ENCODE measurements at regions not wholly inside any gene's neighbourhood (a gene's known extent, or its start where the extent isn't known, plus 50 kb on each side); places are given as distances from the start of the nearest gene placed in this dataset.

DNA sequence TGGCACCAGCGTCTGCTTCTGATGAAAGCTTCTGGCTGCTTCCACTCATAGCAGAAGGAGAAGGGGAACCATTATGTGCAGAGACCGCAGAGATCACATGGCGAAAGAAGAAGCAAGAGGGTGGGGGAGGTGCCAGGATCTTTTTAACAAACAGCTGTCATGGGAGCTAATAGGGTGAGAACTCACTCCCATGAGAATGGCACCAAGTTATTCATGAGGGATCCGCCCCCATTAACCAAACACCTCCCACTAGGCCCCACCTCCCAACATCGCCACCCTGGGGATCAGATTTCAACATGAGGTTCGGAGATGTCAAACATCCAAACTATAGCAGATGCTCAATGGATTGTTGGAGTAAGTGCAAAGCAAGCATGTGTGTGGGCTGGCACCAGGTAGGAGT, 125.8 kb upstream of the SLIT3 start:
- no peak for ATAC-seq
- Histone ChIP-seq H3K27me3 (ENCODE audit: insufficient read depth, low read length) (no peaks in the 10 kb centered on the region), H3K9me3 (ENCODE audit: control insufficient read depth in 1 of 2, insufficient read depth in 1 of 2, low read depth in 1 of 2, low read length in 2 of 2) (no peaks in the 10 kb centered on the region), H3K9ac (ENCODE audit: low read length) (no peak overlapping the region), H3K4me1 (ENCODE audit: control insufficient read depth in 1 of 2, insufficient read depth in 2 of 2, low read length in 2 of 2) (no peaks in the 10 kb centered on the region), H3K4me3 (replicated peaks in 1 of 2; ENCODE audit: low read depth in 1 of 2, low read length in 2 of 2) (no peak overlapping the region), H3K36me3 (ENCODE audit: control insufficient read depth in 1 of 2, insufficient read depth in 2 of 2, low read length in 2 of 2) (no peaks in the 10 kb centered on the region), H2AFZ (ENCODE audit: low read depth, low read length, poor library complexity, severe bottlenecking) (no peak overlapping the region), H4K20me1 (ENCODE audit: insufficient read depth) (no peaks in the 10 kb centered on the region), H3K27ac (ENCODE audit: low read depth, low read length) (no peak overlapping the region), H3K4me2 (ENCODE audit: low read length) (no peak overlapping the region), H3K79me2 (ENCODE audit: insufficient read depth, low read length) (no peaks in the 10 kb centered on the region), H3K9me2 (ENCODE audit: insufficient read depth) (no peaks in the 10 kb centered on the region)
- BruUV-seq (replicated peaks) = no TSS peak
- intact Hi-C loops (cut with micrococcal nuclease) = no loop called here
- ChIA-PET POLR2A (no interaction called here), RAD21 (ENCODE audit: low non-redundant PET in 1 of 2, low total read pairs in 2 of 2, uncharacterized antibody in 2 of 2, unreplicated experiment in 2 of 2) (no interaction called here), CTCF (no interaction called here)
- no peak for DNase-seq (ENCODE audit: low read depth, low spot score)
- TF ChIP-seq EZH2phosphoT487 (IDR thresholded peaks at IDR 0.05; ENCODE audit: borderline replicate concordance) (no peak), YY1 (IDR thresholded peaks at IDR 0.05; ENCODE audit: extremely low read depth, insufficient replicate concordance, low read depth, low read length) (no peak), JUND (IDR thresholded peaks at IDR 0.05) (no peak), TCF7L2 (IDR thresholded peaks at IDR 0.05; ENCODE audit: borderline replicate concordance, extremely low read depth, insufficient read depth, insufficient read length) (no peak), ELF1 (IDR thresholded peaks at IDR 0.05; ENCODE audit: borderline replicate concordance, low read depth) (no peak), ZNF274 (IDR thresholded peaks at IDR 0.05; ENCODE audit: low read depth, low read length) (no peak), RAD21 (IDR thresholded peaks at IDR 0.05; ENCODE audit: low read depth) (no peak), SP1 (IDR thresholded peaks at IDR 0.05; ENCODE audit: low read depth) (no peak), EZH2 (IDR thresholded peaks at IDR 0.05) (no peak), ZFX (IDR thresholded peaks at IDR 0.05) (no peak), SIN3A (IDR thresholded peaks at IDR 0.05; ENCODE audit: low read depth) (no peak), CEBPB (IDR thresholded peaks at IDR 0.05; ENCODE audit: low read depth) (no peak), SRF (IDR thresholded peaks at IDR 0.05; ENCODE audit: low read depth) (no peak), CBX3 (IDR thresholded peaks at IDR 0.05; ENCODE audit: low read depth) (no peak), POLR2A (IDR thresholded peaks at IDR 0.05; ENCODE audit: borderline replicate concordance, extremely low read depth, insufficient read depth, insufficient read length) (no peak)
- TF ChIP-seq, protein P1, sequence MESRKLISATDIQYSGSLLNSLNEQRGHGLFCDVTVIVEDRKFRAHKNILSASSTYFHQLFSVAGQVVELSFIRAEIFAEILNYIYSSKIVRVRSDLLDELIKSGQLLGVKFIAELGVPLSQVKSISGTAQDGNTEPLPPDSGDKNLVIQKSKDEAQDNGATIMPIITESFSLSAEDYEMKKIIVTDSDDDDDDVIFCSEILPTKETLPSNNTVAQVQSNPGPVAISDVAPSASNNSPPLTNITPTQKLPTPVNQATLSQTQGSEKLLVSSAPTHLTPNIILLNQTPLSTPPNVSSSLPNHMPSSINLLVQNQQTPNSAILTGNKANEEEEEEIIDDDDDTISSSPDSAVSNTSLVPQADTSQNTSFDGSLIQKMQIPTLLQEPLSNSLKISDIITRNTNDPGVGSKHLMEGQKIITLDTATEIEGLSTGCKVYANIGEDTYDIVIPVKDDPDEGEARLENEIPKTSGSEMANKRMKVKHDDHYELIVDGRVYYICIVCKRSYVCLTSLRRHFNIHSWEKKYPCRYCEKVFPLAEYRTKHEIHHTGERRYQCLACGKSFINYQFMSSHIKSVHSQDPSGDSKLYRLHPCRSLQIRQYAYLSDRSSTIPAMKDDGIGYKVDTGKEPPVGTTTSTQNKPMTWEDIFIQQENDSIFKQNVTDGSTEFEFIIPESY (IDR thresholded peaks at IDR 0.05; ENCODE audit: extremely low read depth, insufficient replicate concordance, low read length) = no peak
- TF ChIP-seq, protein P2, sequence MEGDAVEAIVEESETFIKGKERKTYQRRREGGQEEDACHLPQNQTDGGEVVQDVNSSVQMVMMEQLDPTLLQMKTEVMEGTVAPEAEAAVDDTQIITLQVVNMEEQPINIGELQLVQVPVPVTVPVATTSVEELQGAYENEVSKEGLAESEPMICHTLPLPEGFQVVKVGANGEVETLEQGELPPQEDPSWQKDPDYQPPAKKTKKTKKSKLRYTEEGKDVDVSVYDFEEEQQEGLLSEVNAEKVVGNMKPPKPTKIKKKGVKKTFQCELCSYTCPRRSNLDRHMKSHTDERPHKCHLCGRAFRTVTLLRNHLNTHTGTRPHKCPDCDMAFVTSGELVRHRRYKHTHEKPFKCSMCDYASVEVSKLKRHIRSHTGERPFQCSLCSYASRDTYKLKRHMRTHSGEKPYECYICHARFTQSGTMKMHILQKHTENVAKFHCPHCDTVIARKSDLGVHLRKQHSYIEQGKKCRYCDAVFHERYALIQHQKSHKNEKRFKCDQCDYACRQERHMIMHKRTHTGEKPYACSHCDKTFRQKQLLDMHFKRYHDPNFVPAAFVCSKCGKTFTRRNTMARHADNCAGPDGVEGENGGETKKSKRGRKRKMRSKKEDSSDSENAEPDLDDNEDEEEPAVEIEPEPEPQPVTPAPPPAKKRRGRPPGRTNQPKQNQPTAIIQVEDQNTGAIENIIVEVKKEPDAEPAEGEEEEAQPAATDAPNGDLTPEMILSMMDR (IDR thresholded peaks at IDR 0.05 in 2 of 3, conservative IDR thresholded peaks at IDR 0.05 in 1 of 3; ENCODE audit: borderline replicate concordance in 1 of 3, insufficient read depth in 1 of 3, low read depth in 2 of 3, low read length in 2 of 3) = no peak
- TF ChIP-seq, protein P3, sequence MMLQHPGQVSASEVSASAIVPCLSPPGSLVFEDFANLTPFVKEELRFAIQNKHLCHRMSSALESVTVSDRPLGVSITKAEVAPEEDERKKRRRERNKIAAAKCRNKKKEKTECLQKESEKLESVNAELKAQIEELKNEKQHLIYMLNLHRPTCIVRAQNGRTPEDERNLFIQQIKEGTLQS (IDR thresholded peaks at IDR 0.05) = no peak
- TF ChIP-seq, protein P4, sequence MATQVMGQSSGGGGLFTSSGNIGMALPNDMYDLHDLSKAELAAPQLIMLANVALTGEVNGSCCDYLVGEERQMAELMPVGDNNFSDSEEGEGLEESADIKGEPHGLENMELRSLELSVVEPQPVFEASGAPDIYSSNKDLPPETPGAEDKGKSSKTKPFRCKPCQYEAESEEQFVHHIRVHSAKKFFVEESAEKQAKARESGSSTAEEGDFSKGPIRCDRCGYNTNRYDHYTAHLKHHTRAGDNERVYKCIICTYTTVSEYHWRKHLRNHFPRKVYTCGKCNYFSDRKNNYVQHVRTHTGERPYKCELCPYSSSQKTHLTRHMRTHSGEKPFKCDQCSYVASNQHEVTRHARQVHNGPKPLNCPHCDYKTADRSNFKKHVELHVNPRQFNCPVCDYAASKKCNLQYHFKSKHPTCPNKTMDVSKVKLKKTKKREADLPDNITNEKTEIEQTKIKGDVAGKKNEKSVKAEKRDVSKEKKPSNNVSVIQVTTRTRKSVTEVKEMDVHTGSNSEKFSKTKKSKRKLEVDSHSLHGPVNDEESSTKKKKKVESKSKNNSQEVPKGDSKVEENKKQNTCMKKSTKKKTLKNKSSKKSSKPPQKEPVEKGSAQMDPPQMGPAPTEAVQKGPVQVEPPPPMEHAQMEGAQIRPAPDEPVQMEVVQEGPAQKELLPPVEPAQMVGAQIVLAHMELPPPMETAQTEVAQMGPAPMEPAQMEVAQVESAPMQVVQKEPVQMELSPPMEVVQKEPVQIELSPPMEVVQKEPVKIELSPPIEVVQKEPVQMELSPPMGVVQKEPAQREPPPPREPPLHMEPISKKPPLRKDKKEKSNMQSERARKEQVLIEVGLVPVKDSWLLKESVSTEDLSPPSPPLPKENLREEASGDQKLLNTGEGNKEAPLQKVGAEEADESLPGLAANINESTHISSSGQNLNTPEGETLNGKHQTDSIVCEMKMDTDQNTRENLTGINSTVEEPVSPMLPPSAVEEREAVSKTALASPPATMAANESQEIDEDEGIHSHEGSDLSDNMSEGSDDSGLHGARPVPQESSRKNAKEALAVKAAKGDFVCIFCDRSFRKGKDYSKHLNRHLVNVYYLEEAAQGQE (IDR thresholded peaks at IDR 0.05; ENCODE audit: low read depth) = no peak

Measured in HCT116 (cell line).